Activated CD4-positive, alpha-beta T cell treated with anti-CD3 and anti-CD28 coated beads, Interleukin-2, amount 50 U/mL, for 1 hour (primary cell): ENCODE measurements at regions not wholly inside any gene's neighbourhood (a gene's known extent, or its start where the extent isn't known, plus 50 kb on each side); places are given as distances from the start of the nearest gene placed in this dataset.

ENCODE experiments used
- DNase-seq: peaks from one replicate; pipeline ENCODE4 v3.0.0-alpha.2; 2020

- DNase-seq: no peak
Observed at GRCh38 chr20:21575981-21576740, 62.3 kb upstream of the NKX2-2 start.

GRCh38 chr20:21575167-21575566 lies 61.3 kb upstream of the NKX2-2 start:
- no peak for DNase-seq

- DNase-seq: no peak
Observed at GRCh38 chr20:21574443-21574842, 60.6 kb upstream of the NKX2-2 start.

- DNase-seq: no peak
Observed at GRCh38 chr20:21573259-21573658, 59.4 kb upstream of the NKX2-2 start.

- peak; percentile 10 for DNase-seq
Observed at GRCh38 chr20:21571841-21572690, 58.2 kb upstream of the NKX2-2 start.

- DNase-seq: no peak
Observed at GRCh38 chr20:21570285-21570992, 56.6 kb upstream of the NKX2-2 start.

GRCh38 chr20:21569586-21569985 lies 55.7 kb upstream of the NKX2-2 start:
- no peak for DNase-seq

- DNase-seq: no peak
Observed at GRCh38 chr20:21564127-21564773, 50.4 kb upstream of the NKX2-2 start.
